ENCODE measurements at regions not wholly inside any gene's neighbourhood (a gene's known extent, or its start where the extent isn't known, plus 50 kb on each side); places are given as distances from the start of the nearest gene placed in this dataset.

GRCh38 chr2:9692456-9693195 lies 61.8 kb upstream of the YWHAQ start:
- H3K4me3 ChIP-seq = peak overlapping the region; percentile 9 to 34
- no peak for DNase-seq (ENCODE audit: low spot score in 2 of 2)
- intact Hi-C loops (cut with DNase I) = loop anchor here (1.0 to 10.0 kb wide), 3 partner anchors 61 to 350 kb away; partner anchors contain the start of genes ADAM17 and KLF11

GRCh38 chr2:9693196-9693491 lies 62.3 kb upstream of the YWHAQ start:
- TF ChIP-seq CTCF (IDR thresholded peaks at IDR 0.05) = no peak
- Histone ChIP-seq H3K4me1 (peaks cover 4 to 14% of the 10 kb centered on the region in 2 donors), H3K4me3 (peak overlapping the region; percentile 9 to 34), H3K36me3 (no peaks in the 10 kb centered on the region), H3K27ac (peak overlapping the region; percentile 70 to 85), H3K9me3 (no peaks in the 10 kb centered on the region), H3K27me3 (no peaks in the 10 kb centered on the region)
- peak; percentile 75 to 93 for DNase-seq (ENCODE audit: low spot score in 2 of 2)
- intact Hi-C loops (cut with DNase I) = loop anchor here (1.0 to 10.0 kb wide), 3 partner anchors 62 to 349 kb away; partner anchors contain the start of genes ADAM17 and KLF11

More at GRCh38 chr2:9692456-9693195, 61.8 kb upstream of the YWHAQ start:
- Histone ChIP-seq H3K9me3 (no peaks in the 10 kb centered on the region), H3K27me3 (no peaks in the 10 kb centered on the region), H3K36me3 (no peaks in the 10 kb centered on the region), H3K4me1 (peaks cover 4 to 14% of the 10 kb centered on the region in 2 donors), H3K27ac (peak overlapping the region; percentile 70 to 85)
- no peak for TF ChIP-seq CTCF (IDR thresholded peaks at IDR 0.05)

GRCh38 chr2:9693646-9694045 lies 62.8 kb upstream of the YWHAQ start:
- H3K36me3 ChIP-seq = no peaks in the 10 kb centered on the region
- H3K9me3 ChIP-seq = no peaks in the 10 kb centered on the region
- no peaks in the 10 kb centered on the region for H3K27me3 ChIP-seq
- no peak for DNase-seq (ENCODE audit: low spot score in 2 of 2)
- H3K4me1 ChIP-seq = peaks cover 4 to 14% of the 10 kb centered on the region in 2 donors
- TF ChIP-seq CTCF (IDR thresholded peaks at IDR 0.05) = no peak
- peak overlapping the region; percentile 70 to 73 for H3K27ac ChIP-seq
- H3K4me3 ChIP-seq = no peak overlapping the region
- intact Hi-C loops (cut with DNase I) = loop anchor here (1.0 to 10.0 kb wide), 3 partner anchors 62 to 349 kb away; partner anchors contain the start of genes ADAM17 and KLF11

GRCh38 chr2:9694661-9695234 lies 64.0 kb upstream of the YWHAQ start:
- intact Hi-C loops (cut with DNase I) = loop anchor here (5.0 to 10.0 kb wide), 2 partner anchors 140 to 348 kb away; partner anchors contain the start of genes ADAM17 and KLF11
- Histone ChIP-seq H3K4me1 (peaks cover 4 to 14% of the 10 kb centered on the region in 2 donors), H3K4me3 (no peak overlapping the region), H3K27me3 (no peaks in the 10 kb centered on the region), H3K27ac (no peak overlapping the region), H3K36me3 (no peaks in the 10 kb centered on the region), H3K9me3 (no peaks in the 10 kb centered on the region)
- DNase-seq (ENCODE audit: low spot score in 2 of 2) = no peak
- TF ChIP-seq CTCF (IDR thresholded peaks at IDR 0.05) = no peak

- H3K27me3 ChIP-seq = no peaks in the 10 kb centered on the region
- H3K36me3 ChIP-seq = no peaks in the 10 kb centered on the region
- DNase-seq (ENCODE audit: low spot score in 2 of 2) = no peak
- intact Hi-C loops (cut with DNase I) = loop anchor here (10.0 kb wide), 1 partner anchor 141 kb away; the partner anchor contains the start of gene ADAM17
- no peak for TF ChIP-seq CTCF (IDR thresholded peaks at IDR 0.05)
- peaks cover 4 to 14% of the 10 kb centered on the region in 2 donors for H3K4me1 ChIP-seq
- no peaks in the 10 kb centered on the region for H3K9me3 ChIP-seq
- no peak overlapping the region for H3K27ac ChIP-seq
- no peak overlapping the region for H3K4me3 ChIP-seq
Observed at GRCh38 chr2:9695941-9696340, 65.1 kb upstream of the YWHAQ start.
